NCI-H524 (cell line): ENCODE measurements at regions not wholly inside any gene's neighbourhood (a gene's known extent, or its start where the extent isn't known, plus 50 kb on each side); places are given as distances from the start of the nearest gene placed in this dataset.
"Not testable (repeated sequence)": the region's sequence is repeated elsewhere in the genome, so short reads cannot be mapped to it uniquely, and the experiment has no call there.

ENCODE experiments used
- DNase-seq, 2 experiments: peaks; one replicate each; lab custom pipeline; 2025; lab: John Stamatoyannopoulos, UW

- no peak for DNase-seq
Measured at GRCh38 chr6:139962654-139963347, 588.4 kb upstream of the CITED2 start.

GRCh38 chr6:139961190-139961589 lies 586.7 kb upstream of the CITED2 start:
- DNase-seq: no peak

GRCh38 chr6:139960671-139961070 lies 586.2 kb upstream of the CITED2 start:
- no peak for DNase-seq

GRCh38 chr6:139955366-139956155 lies 581.1 kb upstream of the CITED2 start:
- no peak for DNase-seq

- DNase-seq: no peak
Measured at GRCh38 chr6:139954463-139955071, 580.1 kb upstream of the CITED2 start.

GRCh38 chr6:139953780-139954179 lies 579.3 kb upstream of the CITED2 start:
- not testable (repeated sequence) for DNase-seq

- no peak for DNase-seq
Measured at GRCh38 chr6:139951172-139951571, 576.7 kb upstream of the CITED2 start.

- DNase-seq: no peak
Measured at GRCh38 chr6:139944976-139945375, 570.5 kb upstream of the CITED2 start.

- peak; percentile 40 to 86 for DNase-seq
Measured at GRCh38 chr6:139944131-139944530, 569.7 kb upstream of the CITED2 start.

- no peak for DNase-seq
Measured at GRCh38 chr6:139943391-139943790, 568.9 kb upstream of the CITED2 start.

GRCh38 chr6:139942331-139942730 lies 567.9 kb upstream of the CITED2 start:
- DNase-seq: no peak

GRCh38 chr6:139941826-139942225 lies 567.4 kb upstream of the CITED2 start:
- no peak for DNase-seq

- no peak for DNase-seq
Measured at GRCh38 chr6:139940741-139941729, 566.6 kb upstream of the CITED2 start.

- peak in 1 of 2 experiments; percentile 42 for DNase-seq
Measured at GRCh38 chr6:139939189-139939979, 564.9 kb upstream of the CITED2 start.

- no peak for DNase-seq
Measured at GRCh38 chr6:139932671-139933070, 558.2 kb upstream of the CITED2 start.

- no peak for DNase-seq
Measured at GRCh38 chr6:139931747-139932146, 557.3 kb upstream of the CITED2 start.

- DNase-seq: no peak
Measured at GRCh38 chr6:139927742-139928305, 553.4 kb upstream of the CITED2 start.

GRCh38 chr6:139927236-139927635 lies 552.8 kb upstream of the CITED2 start:
- no peak for DNase-seq

GRCh38 chr6:139926711-139927110 lies 552.3 kb upstream of the CITED2 start:
- DNase-seq: no peak

- DNase-seq: no peak
Measured at GRCh38 chr6:139925894-139926641, 551.6 kb upstream of the CITED2 start.
